PFSK-1 (cell line): ENCODE measurements at regions not wholly inside any gene's neighbourhood (a gene's known extent, or its start where the extent isn't known, plus 50 kb on each side); places are given as distances from the start of the nearest gene placed in this dataset.

Source experiments
- FOXP2 ChIP-seq: optimal IDR thresholded peaks from 2 replicates; pipeline ENCODE3; 2011; ENCODE audit warnings: borderline replicate concordance, control low read depth, inconsistent platforms; ENCODE audit not compliant: insufficient read depth; ENCODE audit errors: extremely low read length, extremely low read depth
- POLR2AphosphoS5 ChIP-seq: IDR thresholded peaks from 2 replicates; pipeline ENCODE4 v1.6.1; 2012; ENCODE audit warnings: low read depth, mild to moderate bottlenecking, control low read depth, low read length, moderate library complexity
- REST ChIP-seq, 2 experiments: IDR thresholded peaks; 2 replicates each; pipeline versions ENCODE4 v1.6.1 to v1.8.0; 2011 to 2012; ENCODE audit warnings: low read depth in 2 of 2, low read length in 2 of 2, control low read depth in 1 of 2, inconsistent platforms in 1 of 2, mild to moderate bottlenecking in 1 of 2, moderate library complexity in 1 of 2; ENCODE audit not compliant: insufficient read depth in 1 of 2
- SIN3A ChIP-seq: IDR thresholded peaks from 2 replicates; pipeline ENCODE4 v1.6.1; 2012; ENCODE audit warnings: mild to moderate bottlenecking, low read length, moderate library complexity, borderline replicate concordance; ENCODE audit not compliant: insufficient read depth
- TAF1 ChIP-seq: IDR thresholded peaks from 2 replicates; pipeline ENCODE4 v1.6.1; 2012; ENCODE audit warnings: low read length, control low read depth, borderline replicate concordance; ENCODE audit not compliant: insufficient read depth

GRCh38 chr11:76257074-76257719 is 50.9 kb upstream of the WNT11 start:
- TF ChIP-seq FOXP2 (no peak), POLR2AphosphoS5 (no peak), REST (IDR thresholded peaks at IDR 0.05; ENCODE audit: insufficient read depth in 1 of 2, low read depth in 2 of 2, low read length in 2 of 2) (no peak), TAF1 (no peak), SIN3A (no peak)

- TF ChIP-seq REST (IDR thresholded peaks at IDR 0.05; ENCODE audit: insufficient read depth in 1 of 2, low read depth in 2 of 2, low read length in 2 of 2) (no peak), POLR2AphosphoS5 (no peak), FOXP2 (no peak), TAF1 (no peak), SIN3A (no peak)
Observed at GRCh38 chr11:76256448-76256847, 50.1 kb upstream of the WNT11 start.
